Amygdala (tissue), 56 donors: ENCODE measurements at regions not wholly inside any gene's neighbourhood (a gene's known extent, or its start where the extent isn't known, plus 50 kb on each side); places are given as distances from the start of the nearest gene placed in this dataset.

Source experiments
- DNase-seq, 56 donors: peaks; one replicate each; lab custom pipeline; 2025; lab: John Stamatoyannopoulos, UW

GRCh38 chr3:74510261-74510818, 104.1 kb downstream of the CNTN3 start:
- no peak for DNase-seq

GRCh38 chr3:74507691-74508090, 106.8 kb downstream of the CNTN3 start:
- no peak for DNase-seq

GRCh38 chr3:74506246-74506645, 108.2 kb downstream of the CNTN3 start:
- no peak for DNase-seq

GRCh38 chr3:74501007-74501406, 113.5 kb downstream of the CNTN3 start:
- DNase-seq: peak in 2 of 56 donors; percentile 3 to 7

- DNase-seq: no peak
Measured at GRCh38 chr3:74500257-74500656, 114.2 kb downstream of the CNTN3 start.

- DNase-seq: no peak
Measured at GRCh38 chr3:74491874-74492273, 122.6 kb downstream of the CNTN3 start.

GRCh38 chr3:74489050-74489792, 125.2 kb downstream of the CNTN3 start:
- DNase-seq: no peak

GRCh38 chr3:74479915-74480314, 134.5 kb downstream of the CNTN3 start:
- no peak for DNase-seq

- DNase-seq: no peak
Measured at GRCh38 chr3:74470313-74470712, 144.1 kb downstream of the CNTN3 start.

GRCh38 chr3:74469713-74470112, 144.7 kb downstream of the CNTN3 start:
- DNase-seq: no peak

GRCh38 chr3:74469151-74469550, 145.3 kb downstream of the CNTN3 start:
- DNase-seq: no peak

- peak in 12 of 56 donors; percentile 1 to 20 (median 4) for DNase-seq
Measured at GRCh38 chr3:74465715-74466410, 148.6 kb downstream of the CNTN3 start.

GRCh38 chr3:74463515-74463914, 150.9 kb downstream of the CNTN3 start:
- no peak for DNase-seq

- no peak for DNase-seq
Measured at GRCh38 chr3:74456166-74456565, 158.3 kb downstream of the CNTN3 start.

GRCh38 chr3:74447221-74447620, 167.2 kb downstream of the CNTN3 start:
- DNase-seq: no peak

GRCh38 chr3:74445541-74445940, 168.9 kb downstream of the CNTN3 start:
- DNase-seq: no peak

- no peak for DNase-seq
Measured at GRCh38 chr3:74443102-74443501, 171.4 kb downstream of the CNTN3 start.

GRCh38 chr3:74442683-74443082, 171.8 kb downstream of the CNTN3 start:
- DNase-seq: no peak

- no peak for DNase-seq
Measured at GRCh38 chr3:74442068-74442467, 172.4 kb downstream of the CNTN3 start.

- no peak for DNase-seq
Measured at GRCh38 chr3:74436184-74436583, 178.3 kb downstream of the CNTN3 start.

GRCh38 chr3:74435631-74436030, 178.8 kb downstream of the CNTN3 start:
- DNase-seq: no peak

- no peak for DNase-seq
Measured at GRCh38 chr3:74434406-74434805, 180.1 kb downstream of the CNTN3 start.
